ENCODE measurements at regions not wholly inside any gene's neighbourhood (a gene's known extent, or its start where the extent isn't known, plus 50 kb on each side); places are given as distances from the start of the nearest gene placed in this dataset.
"Not testable (repeated sequence)": the region's sequence is repeated elsewhere in the genome, so short reads cannot be mapped to it uniquely, and the experiment has no call there.

- H3K9me3 ChIP-seq (ENCODE audit: insufficient read depth in 2 of 2, low read depth in 1 of 2, low read length in 1 of 2); H3K4ac ChIP-seq (replicated peaks; ENCODE audit: insufficient read length, low read depth, low read length); H2BK120ac ChIP-seq (replicated peaks; ENCODE audit: low read depth, low read length); H2AK5ac ChIP-seq (ENCODE audit: low read depth, low read length); H3K27ac ChIP-seq (ENCODE audit: low read depth, low read length); H3K79me2 ChIP-seq (ENCODE audit: control insufficient read depth in 1 of 2, insufficient read depth in 2 of 2, low read length in 2 of 2); H2AFZ ChIP-seq (ENCODE audit: low read length); H3K23me2 ChIP-seq (ENCODE audit: low read depth, low read length); H3K18ac ChIP-seq (ENCODE audit: extremely low read depth, low read length); H3K4me2 ChIP-seq (ENCODE audit: insufficient read depth in 1 of 2, low read depth in 2 of 2, low read length in 2 of 2); H4K91ac ChIP-seq (replicated peaks; ENCODE audit: insufficient read length, low read length); H3K56ac ChIP-seq (replicated peaks; ENCODE audit: insufficient read length, low read depth, low read length); DNase-seq (ENCODE audit: low read depth in 1 of 2, low spot score in 2 of 2); H4K20me1 ChIP-seq (replicated peaks in 1 of 2; ENCODE audit: control insufficient read depth in 1 of 2, insufficient read depth in 2 of 2, low read length in 2 of 2); H2BK5ac ChIP-seq (ENCODE audit: low read depth, low read length); H2BK12ac ChIP-seq (ENCODE audit: low read depth, low read length); H3K36me3 ChIP-seq (ENCODE audit: control insufficient read depth in 2 of 4, insufficient read depth in 4 of 4, low read length in 3 of 4); H4K5ac ChIP-seq (ENCODE audit: insufficient read length, low read depth, low read length); H3K4me3 ChIP-seq (ENCODE audit: extremely low read depth in 1 of 4, insufficient read depth in 2 of 4, low read depth in 3 of 4, low read length in 4 of 4); POLR2A ChIA-PET (ENCODE audit: partially characterized antibody); H4K8ac ChIP-seq (ENCODE audit: extremely low read depth, insufficient read depth, low read length); H3K9ac ChIP-seq (replicated peaks in 1 of 4; ENCODE audit: extremely low read depth in 1 of 4, low read depth in 3 of 4, low read length in 3 of 4); H3K27me3 ChIP-seq (replicated peaks in 1 of 4; ENCODE audit: control insufficient read depth in 3 of 4, extremely low read depth in 1 of 4, insufficient read depth in 3 of 4, low read length in 3 of 4); CTCF ChIA-PET (ENCODE audit: partially characterized antibody); H3K79me1 ChIP-seq (ENCODE audit: low read depth, low read length); FAIRE-seq; H3K23ac ChIP-seq (ENCODE audit: insufficient read length); H2BK20ac ChIP-seq (ENCODE audit: low read length); H3K4me1 ChIP-seq (replicated peaks in 1 of 4; ENCODE audit: control insufficient read depth in 3 of 4, insufficient read depth in 4 of 4, low read length in 3 of 4); H3K14ac ChIP-seq (ENCODE audit: insufficient read length); H2BK15ac ChIP-seq (ENCODE audit: low read length): not testable (repeated sequence)
- 93% methylated on average over 11 of the region's 15 CpGs; no CpG with 5 or more reads in 1 of the 2 experiments for WGBS, 2 experiments (ENCODE audit: extremely low coverage in 1 of 2, insufficient coverage in 1 of 2, insufficient read length in 1 of 2, insufficient replicate concordance in 2 of 2, low coverage in 1 of 2, low lambda C conversion rate in 2 of 2, missing lambda C conversion rate in 1 of 2)
Observed at GRCh38 chr22:23450821-23451220, 129.3 kb downstream of the IGLL1 start.

Data from H1 (cell line).